ENCODE measurements at regions not wholly inside any gene's neighbourhood (a gene's known extent, or its start where the extent isn't known, plus 50 kb on each side); places are given as distances from the start of the nearest gene placed in this dataset.

- no peak for TF ChIP-seq CTCF (IDR thresholded peaks at IDR 0.05)
- TF ChIP-seq POLR2A (IDR thresholded peaks at IDR 0.05) = no peak
These were observed 101.1 kb downstream of the DDX53 start for GRCh38 chrX:23100826-23101225.
